ENCODE measurements at regions not wholly inside any gene's neighbourhood (a gene's known extent, or its start where the extent isn't known, plus 50 kb on each side); places are given as distances from the start of the nearest gene placed in this dataset.
"Not testable (repeated sequence)": the region's sequence is repeated elsewhere in the genome, so short reads cannot be mapped to it uniquely, and the experiment has no call there.

DNA sequence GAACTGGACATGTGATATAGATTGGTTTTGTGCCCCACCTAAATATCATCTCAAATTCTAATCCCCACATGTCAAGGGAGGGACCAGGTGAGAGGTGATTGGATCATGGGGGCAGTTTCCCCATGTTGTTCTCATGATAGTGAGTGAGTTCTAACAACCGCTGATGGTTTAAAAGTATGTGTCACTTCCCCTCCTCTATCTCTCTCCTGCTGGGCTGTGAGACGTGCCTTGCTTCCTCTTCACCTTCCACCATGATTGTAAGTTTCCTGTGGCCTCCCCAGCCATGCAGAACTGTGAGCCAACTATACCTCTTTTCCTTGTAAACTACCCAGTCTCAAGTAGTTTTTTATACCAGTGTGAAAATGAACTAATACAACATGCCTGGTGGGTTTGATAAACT, 1122.5 kb downstream of the TMEM121 start:
- TF ChIP-seq, protein P1, sequence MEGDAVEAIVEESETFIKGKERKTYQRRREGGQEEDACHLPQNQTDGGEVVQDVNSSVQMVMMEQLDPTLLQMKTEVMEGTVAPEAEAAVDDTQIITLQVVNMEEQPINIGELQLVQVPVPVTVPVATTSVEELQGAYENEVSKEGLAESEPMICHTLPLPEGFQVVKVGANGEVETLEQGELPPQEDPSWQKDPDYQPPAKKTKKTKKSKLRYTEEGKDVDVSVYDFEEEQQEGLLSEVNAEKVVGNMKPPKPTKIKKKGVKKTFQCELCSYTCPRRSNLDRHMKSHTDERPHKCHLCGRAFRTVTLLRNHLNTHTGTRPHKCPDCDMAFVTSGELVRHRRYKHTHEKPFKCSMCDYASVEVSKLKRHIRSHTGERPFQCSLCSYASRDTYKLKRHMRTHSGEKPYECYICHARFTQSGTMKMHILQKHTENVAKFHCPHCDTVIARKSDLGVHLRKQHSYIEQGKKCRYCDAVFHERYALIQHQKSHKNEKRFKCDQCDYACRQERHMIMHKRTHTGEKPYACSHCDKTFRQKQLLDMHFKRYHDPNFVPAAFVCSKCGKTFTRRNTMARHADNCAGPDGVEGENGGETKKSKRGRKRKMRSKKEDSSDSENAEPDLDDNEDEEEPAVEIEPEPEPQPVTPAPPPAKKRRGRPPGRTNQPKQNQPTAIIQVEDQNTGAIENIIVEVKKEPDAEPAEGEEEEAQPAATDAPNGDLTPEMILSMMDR (IDR thresholded peaks at IDR 0.05) = not testable (repeated sequence)
- not testable (repeated sequence) for TF ChIP-seq POLR2A (IDR thresholded peaks at IDR 0.05)
